Astrocyte of the spinal cord (primary cell): ENCODE measurements at regions not wholly inside any gene's neighbourhood (a gene's known extent, or its start where the extent isn't known, plus 50 kb on each side); places are given as distances from the start of the nearest gene placed in this dataset.
A peak's percentile ranks its signal among the peaks of the same experiment; 100 is the strongest.

ENCODE experiments used
- DNase-seq: peaks from one replicate; pipeline ENCODE4 v3.0.0; 2011; ENCODE audit warnings: low read depth, low spot score
- H3K4me3 ChIP-seq: 2 replicates; pipeline ENCODE4 v1.5.1; 2011; ENCODE audit warnings: low read depth, mild to moderate bottlenecking, low read length, moderate library complexity
- CTCF ChIP-seq: IDR thresholded peaks from 2 replicates; pipeline ENCODE4 v1.5.1; 2012; ENCODE audit warnings: low read depth, mild to moderate bottlenecking, low read length, inconsistent platforms
- in situ Hi-C: cut with HindIII; loops from 2 replicates; pipeline ENCODE4 v1.10.0; 2017; ENCODE audit warnings: low sequenced_read_pairs

- in situ Hi-C loops, result no loop called here
- H3K4me3 ChIP-seq, result no peak overlapping the region
- no peak for DNase-seq
- TF ChIP-seq CTCF, result no peak
Measured at GRCh38 chr10:94210440-94211168, 152.1 kb downstream of the NOC3L start.

- no peak for DNase-seq
- TF ChIP-seq CTCF, result no peak
- H3K4me3 ChIP-seq, result no peak overlapping the region
- in situ Hi-C loops, result no loop called here
Measured at GRCh38 chr10:94211169-94211510, 151.6 kb downstream of the NOC3L start.

GRCh38 chr10:94213001-94213530 is 149.7 kb downstream of the NOC3L start:
- TF ChIP-seq CTCF, result no peak
- peak; percentile 24 for DNase-seq
- in situ Hi-C loops, result no loop called here
- no peak overlapping the region for H3K4me3 ChIP-seq

GRCh38 chr10:94213980-94214379 is 148.8 kb downstream of the NOC3L start:
- in situ Hi-C loops, result no loop called here
- H3K4me3 ChIP-seq, result no peak overlapping the region
- DNase-seq, result no peak
- TF ChIP-seq CTCF, result no peak

GRCh38 chr10:94214481-94214893 is 148.3 kb downstream of the NOC3L start:
- no peak for DNase-seq
- TF ChIP-seq CTCF, result no peak
- in situ Hi-C loops, result no loop called here
- no peak overlapping the region for H3K4me3 ChIP-seq

GRCh38 chr10:94216201-94216600 is 146.5 kb downstream of the NOC3L start:
- in situ Hi-C loops, result no loop called here
- DNase-seq, result no peak
- no peak for TF ChIP-seq CTCF
- no peak overlapping the region for H3K4me3 ChIP-seq
